ENCODE measurements at regions not wholly inside any gene's neighbourhood (a gene's known extent, or its start where the extent isn't known, plus 50 kb on each side); places are given as distances from the start of the nearest gene placed in this dataset.

DNA sequence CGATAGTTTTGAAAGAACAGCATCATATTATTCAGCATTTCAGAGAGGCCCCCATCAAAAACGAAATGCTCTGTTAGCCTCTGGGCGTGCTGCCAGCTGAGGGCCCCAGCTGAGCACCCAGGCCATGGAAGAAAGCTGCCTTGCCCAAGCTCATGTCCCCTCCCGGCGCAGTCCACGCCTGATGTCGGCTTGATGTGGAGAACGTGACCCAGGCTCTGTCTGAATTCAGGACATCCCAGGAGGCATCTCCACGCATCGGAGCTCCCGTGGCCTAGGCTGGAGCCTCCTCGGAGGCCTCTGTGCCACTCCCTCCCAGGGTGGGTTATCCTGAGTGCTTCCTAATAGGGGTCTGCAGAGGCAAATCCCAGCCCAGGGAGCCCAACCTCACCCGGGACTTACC lies 218.3 kb upstream of the AKR1E2 start:
- Histone ChIP-seq H3K4me3 (ENCODE audit: low read depth in 1 of 3, low read length in 3 of 3) (no peak overlapping the region), H3K9ac (ENCODE audit: low read depth in 1 of 2, low read length in 2 of 2) (no peak overlapping the region), H3K9me3 (ENCODE audit: control insufficient read depth in 4 of 4, low read length in 3 of 4) (no peaks in the 10 kb centered on the region), H3K27ac (ENCODE audit: low read depth in 1 of 2, low read length in 2 of 2) (no peak overlapping the region), H3K4me1 (ENCODE audit: control insufficient read depth in 4 of 4, insufficient read depth in 4 of 4, low read length in 3 of 4) (no peaks in the 10 kb centered on the region), H3K36me3 (ENCODE audit: control insufficient read depth in 4 of 4, insufficient read depth in 3 of 4, low read depth in 1 of 4, low read length in 3 of 4) (no peaks in the 10 kb centered on the region), H3K27me3 (ENCODE audit: control insufficient read depth in 4 of 4, insufficient read depth in 4 of 4, low read length in 3 of 4) (no peaks in the 10 kb centered on the region)
- WGBS: 79% methylated on average over 13 of the region's 13 CpGs
- DNase-seq (ENCODE audit: low spot score): no peak
- TF ChIP-seq, protein P1, sequence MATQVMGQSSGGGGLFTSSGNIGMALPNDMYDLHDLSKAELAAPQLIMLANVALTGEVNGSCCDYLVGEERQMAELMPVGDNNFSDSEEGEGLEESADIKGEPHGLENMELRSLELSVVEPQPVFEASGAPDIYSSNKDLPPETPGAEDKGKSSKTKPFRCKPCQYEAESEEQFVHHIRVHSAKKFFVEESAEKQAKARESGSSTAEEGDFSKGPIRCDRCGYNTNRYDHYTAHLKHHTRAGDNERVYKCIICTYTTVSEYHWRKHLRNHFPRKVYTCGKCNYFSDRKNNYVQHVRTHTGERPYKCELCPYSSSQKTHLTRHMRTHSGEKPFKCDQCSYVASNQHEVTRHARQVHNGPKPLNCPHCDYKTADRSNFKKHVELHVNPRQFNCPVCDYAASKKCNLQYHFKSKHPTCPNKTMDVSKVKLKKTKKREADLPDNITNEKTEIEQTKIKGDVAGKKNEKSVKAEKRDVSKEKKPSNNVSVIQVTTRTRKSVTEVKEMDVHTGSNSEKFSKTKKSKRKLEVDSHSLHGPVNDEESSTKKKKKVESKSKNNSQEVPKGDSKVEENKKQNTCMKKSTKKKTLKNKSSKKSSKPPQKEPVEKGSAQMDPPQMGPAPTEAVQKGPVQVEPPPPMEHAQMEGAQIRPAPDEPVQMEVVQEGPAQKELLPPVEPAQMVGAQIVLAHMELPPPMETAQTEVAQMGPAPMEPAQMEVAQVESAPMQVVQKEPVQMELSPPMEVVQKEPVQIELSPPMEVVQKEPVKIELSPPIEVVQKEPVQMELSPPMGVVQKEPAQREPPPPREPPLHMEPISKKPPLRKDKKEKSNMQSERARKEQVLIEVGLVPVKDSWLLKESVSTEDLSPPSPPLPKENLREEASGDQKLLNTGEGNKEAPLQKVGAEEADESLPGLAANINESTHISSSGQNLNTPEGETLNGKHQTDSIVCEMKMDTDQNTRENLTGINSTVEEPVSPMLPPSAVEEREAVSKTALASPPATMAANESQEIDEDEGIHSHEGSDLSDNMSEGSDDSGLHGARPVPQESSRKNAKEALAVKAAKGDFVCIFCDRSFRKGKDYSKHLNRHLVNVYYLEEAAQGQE (IDR thresholded peaks at IDR 0.05): no peak
- TF ChIP-seq, protein P2, sequence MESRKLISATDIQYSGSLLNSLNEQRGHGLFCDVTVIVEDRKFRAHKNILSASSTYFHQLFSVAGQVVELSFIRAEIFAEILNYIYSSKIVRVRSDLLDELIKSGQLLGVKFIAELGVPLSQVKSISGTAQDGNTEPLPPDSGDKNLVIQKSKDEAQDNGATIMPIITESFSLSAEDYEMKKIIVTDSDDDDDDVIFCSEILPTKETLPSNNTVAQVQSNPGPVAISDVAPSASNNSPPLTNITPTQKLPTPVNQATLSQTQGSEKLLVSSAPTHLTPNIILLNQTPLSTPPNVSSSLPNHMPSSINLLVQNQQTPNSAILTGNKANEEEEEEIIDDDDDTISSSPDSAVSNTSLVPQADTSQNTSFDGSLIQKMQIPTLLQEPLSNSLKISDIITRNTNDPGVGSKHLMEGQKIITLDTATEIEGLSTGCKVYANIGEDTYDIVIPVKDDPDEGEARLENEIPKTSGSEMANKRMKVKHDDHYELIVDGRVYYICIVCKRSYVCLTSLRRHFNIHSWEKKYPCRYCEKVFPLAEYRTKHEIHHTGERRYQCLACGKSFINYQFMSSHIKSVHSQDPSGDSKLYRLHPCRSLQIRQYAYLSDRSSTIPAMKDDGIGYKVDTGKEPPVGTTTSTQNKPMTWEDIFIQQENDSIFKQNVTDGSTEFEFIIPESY (IDR thresholded peaks at IDR 0.05): no peak
- TF ChIP-seq YY1 (IDR thresholded peaks at IDR 0.05): no peak
- TF ChIP-seq, protein P3, sequence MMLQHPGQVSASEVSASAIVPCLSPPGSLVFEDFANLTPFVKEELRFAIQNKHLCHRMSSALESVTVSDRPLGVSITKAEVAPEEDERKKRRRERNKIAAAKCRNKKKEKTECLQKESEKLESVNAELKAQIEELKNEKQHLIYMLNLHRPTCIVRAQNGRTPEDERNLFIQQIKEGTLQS (IDR thresholded peaks at IDR 0.05): no peak
- TF ChIP-seq HNF4A (conservative IDR thresholded peaks at IDR 0.05): no peak
- TF ChIP-seq NR2F2 (IDR thresholded peaks at IDR 0.05): no peak
- TF ChIP-seq, protein P4, sequence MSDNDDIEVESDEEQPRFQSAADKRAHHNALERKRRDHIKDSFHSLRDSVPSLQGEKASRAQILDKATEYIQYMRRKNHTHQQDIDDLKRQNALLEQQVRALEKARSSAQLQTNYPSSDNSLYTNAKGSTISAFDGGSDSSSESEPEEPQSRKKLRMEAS (IDR thresholded peaks at IDR 0.05): no peak
- TF ChIP-seq, protein P5, sequence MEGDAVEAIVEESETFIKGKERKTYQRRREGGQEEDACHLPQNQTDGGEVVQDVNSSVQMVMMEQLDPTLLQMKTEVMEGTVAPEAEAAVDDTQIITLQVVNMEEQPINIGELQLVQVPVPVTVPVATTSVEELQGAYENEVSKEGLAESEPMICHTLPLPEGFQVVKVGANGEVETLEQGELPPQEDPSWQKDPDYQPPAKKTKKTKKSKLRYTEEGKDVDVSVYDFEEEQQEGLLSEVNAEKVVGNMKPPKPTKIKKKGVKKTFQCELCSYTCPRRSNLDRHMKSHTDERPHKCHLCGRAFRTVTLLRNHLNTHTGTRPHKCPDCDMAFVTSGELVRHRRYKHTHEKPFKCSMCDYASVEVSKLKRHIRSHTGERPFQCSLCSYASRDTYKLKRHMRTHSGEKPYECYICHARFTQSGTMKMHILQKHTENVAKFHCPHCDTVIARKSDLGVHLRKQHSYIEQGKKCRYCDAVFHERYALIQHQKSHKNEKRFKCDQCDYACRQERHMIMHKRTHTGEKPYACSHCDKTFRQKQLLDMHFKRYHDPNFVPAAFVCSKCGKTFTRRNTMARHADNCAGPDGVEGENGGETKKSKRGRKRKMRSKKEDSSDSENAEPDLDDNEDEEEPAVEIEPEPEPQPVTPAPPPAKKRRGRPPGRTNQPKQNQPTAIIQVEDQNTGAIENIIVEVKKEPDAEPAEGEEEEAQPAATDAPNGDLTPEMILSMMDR (IDR thresholded peaks at IDR 0.05; ENCODE audit: low read depth, low read length, missing input control): no peak
- TF ChIP-seq FOXA1 (IDR thresholded peaks at IDR 0.05): no peak
- TF ChIP-seq RXRA (IDR thresholded peaks at IDR 0.05): no peak
- TF ChIP-seq HNF4G (IDR thresholded peaks at IDR 0.05): no peak

DNA sequence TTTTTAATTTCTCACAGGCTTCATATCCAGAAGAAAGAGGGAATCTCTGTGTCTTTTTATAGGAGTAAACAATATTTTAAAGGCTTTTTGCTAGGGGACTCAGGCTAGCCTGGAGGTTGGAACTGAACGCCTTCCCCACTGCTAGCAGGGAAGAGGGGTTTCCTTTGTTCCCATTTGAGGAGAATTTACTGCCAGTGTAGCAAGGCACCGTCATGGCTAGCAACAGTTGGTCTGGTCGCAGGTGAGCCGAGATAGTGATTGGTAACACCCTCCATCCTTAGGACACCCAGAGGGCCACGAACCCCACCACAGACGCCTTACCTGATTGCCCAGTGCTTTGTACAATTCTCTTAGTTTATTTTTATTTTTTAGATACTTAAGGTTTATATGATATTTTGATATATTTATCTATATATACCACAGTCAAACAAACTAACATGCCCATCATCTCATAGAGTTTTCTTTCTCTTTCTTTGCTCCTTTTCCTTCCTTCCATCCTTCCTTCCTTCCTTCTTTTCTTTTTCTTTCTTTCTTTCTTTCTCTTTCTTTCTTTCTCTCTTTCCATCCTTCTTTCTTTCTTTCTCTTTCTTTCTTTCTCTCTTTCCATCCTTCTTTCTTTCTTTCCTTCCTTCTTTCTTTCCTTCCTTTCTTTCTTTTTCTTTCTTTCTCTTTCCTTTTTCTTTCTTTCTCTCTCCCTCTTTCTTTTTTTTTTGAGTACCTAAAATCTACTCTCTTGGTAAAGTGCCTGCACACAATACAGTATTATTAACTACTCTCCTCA lies 219.0 kb upstream of the AKR1E2 start:
- no peaks in the 10 kb centered on the region for H3K9me3 ChIP-seq (ENCODE audit: control insufficient read depth in 4 of 4, low read length in 3 of 4)
- no peak overlapping the region for H3K9ac ChIP-seq (ENCODE audit: low read depth in 1 of 2, low read length in 2 of 2)
- H3K4me1 ChIP-seq (ENCODE audit: control insufficient read depth in 4 of 4, insufficient read depth in 4 of 4, low read length in 3 of 4): no peaks in the 10 kb centered on the region
- H3K27ac ChIP-seq (ENCODE audit: low read depth in 1 of 2, low read length in 2 of 2): no peak overlapping the region
- H3K36me3 ChIP-seq (ENCODE audit: control insufficient read depth in 4 of 4, insufficient read depth in 3 of 4, low read depth in 1 of 4, low read length in 3 of 4): no peaks in the 10 kb centered on the region
- no peak for DNase-seq (ENCODE audit: low spot score)
- H3K4me3 ChIP-seq (ENCODE audit: low read depth in 1 of 3, low read length in 3 of 3): no peak overlapping the region
- no peaks in the 10 kb centered on the region for H3K27me3 ChIP-seq (ENCODE audit: control insufficient read depth in 4 of 4, insufficient read depth in 4 of 4, low read length in 3 of 4)
- WGBS: 71% methylated on average over 6 of the region's 6 CpGs
- TF ChIP-seq TAF1 (conservative IDR thresholded peaks at IDR 0.05): no peak
- TF ChIP-seq, protein P1 (IDR thresholded peaks at IDR 0.05): no peak
- TF ChIP-seq, protein P4 (IDR thresholded peaks at IDR 0.05): no peak
- no peak for TF ChIP-seq NR2F2 (IDR thresholded peaks at IDR 0.05)
- TF ChIP-seq RAD21 (IDR thresholded peaks at IDR 0.05): no peak
- no peak for TF ChIP-seq FOXA1 (IDR thresholded peaks at IDR 0.05)
- no peak for TF ChIP-seq FOXA2 (IDR thresholded peaks at IDR 0.05)
- TF ChIP-seq YY1 (IDR thresholded peaks at IDR 0.05): no peak
- TF ChIP-seq HNF4A (conservative IDR thresholded peaks at IDR 0.05): no peak
- no peak for TF ChIP-seq SP1 (IDR thresholded peaks at IDR 0.05)
- TF ChIP-seq RXRA (IDR thresholded peaks at IDR 0.05): no peak
- TF ChIP-seq EGR1 (IDR thresholded peaks at IDR 0.05; ENCODE audit: low read depth in 2 of 2): no peak
- TF ChIP-seq, protein P2 (IDR thresholded peaks at IDR 0.05): no peak

Data from liver (tissue), 8 donors.